GM18502 (cell line): ENCODE measurements at regions not wholly inside any gene's neighbourhood (a gene's known extent, or its start where the extent isn't known, plus 50 kb on each side); places are given as distances from the start of the nearest gene placed in this dataset.

Experiments
- ATAC-seq: cut with Tn5 transposase; IDR thresholded peaks from one replicate; pipeline ENCODE4 v1.9.1; 2021; ENCODE audit warnings: mild to moderate bottlenecking; ENCODE audit not compliant: unreplicated experiment, poor library complexity

DNA sequence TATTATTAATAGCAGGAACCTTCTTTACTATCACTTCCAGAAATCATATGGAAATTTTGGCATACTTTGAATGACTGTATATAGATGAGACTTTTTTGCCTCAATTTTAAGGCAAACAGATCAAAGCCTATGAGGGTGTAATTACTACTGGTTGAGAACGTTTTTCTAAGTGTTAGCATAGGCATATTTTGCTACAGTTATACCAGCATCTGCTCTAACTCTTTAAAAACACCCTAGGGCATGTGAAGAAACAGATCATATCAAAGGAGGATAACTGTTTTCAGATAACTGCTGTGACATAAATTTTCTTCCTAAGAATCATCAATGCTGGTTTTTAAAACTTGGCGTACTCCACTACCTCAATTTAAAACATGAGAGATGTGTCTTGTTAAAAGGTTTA lies 1155.3 kb downstream of the FSTL5 start:
- ATAC-seq, result no peak

GRCh38 chr4:161010227-161010626 lies 1153.6 kb downstream of the FSTL5 start:
- no peak for ATAC-seq
